ENCODE measurements at regions not wholly inside any gene's neighbourhood (a gene's known extent, or its start where the extent isn't known, plus 50 kb on each side); places are given as distances from the start of the nearest gene placed in this dataset.

GRCh38 chr12:94749455-94749854 lies 99.1 kb upstream of the TMCC3 start:
- TF ChIP-seq, protein P1, sequence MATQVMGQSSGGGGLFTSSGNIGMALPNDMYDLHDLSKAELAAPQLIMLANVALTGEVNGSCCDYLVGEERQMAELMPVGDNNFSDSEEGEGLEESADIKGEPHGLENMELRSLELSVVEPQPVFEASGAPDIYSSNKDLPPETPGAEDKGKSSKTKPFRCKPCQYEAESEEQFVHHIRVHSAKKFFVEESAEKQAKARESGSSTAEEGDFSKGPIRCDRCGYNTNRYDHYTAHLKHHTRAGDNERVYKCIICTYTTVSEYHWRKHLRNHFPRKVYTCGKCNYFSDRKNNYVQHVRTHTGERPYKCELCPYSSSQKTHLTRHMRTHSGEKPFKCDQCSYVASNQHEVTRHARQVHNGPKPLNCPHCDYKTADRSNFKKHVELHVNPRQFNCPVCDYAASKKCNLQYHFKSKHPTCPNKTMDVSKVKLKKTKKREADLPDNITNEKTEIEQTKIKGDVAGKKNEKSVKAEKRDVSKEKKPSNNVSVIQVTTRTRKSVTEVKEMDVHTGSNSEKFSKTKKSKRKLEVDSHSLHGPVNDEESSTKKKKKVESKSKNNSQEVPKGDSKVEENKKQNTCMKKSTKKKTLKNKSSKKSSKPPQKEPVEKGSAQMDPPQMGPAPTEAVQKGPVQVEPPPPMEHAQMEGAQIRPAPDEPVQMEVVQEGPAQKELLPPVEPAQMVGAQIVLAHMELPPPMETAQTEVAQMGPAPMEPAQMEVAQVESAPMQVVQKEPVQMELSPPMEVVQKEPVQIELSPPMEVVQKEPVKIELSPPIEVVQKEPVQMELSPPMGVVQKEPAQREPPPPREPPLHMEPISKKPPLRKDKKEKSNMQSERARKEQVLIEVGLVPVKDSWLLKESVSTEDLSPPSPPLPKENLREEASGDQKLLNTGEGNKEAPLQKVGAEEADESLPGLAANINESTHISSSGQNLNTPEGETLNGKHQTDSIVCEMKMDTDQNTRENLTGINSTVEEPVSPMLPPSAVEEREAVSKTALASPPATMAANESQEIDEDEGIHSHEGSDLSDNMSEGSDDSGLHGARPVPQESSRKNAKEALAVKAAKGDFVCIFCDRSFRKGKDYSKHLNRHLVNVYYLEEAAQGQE (IDR thresholded peaks at IDR 0.05; ENCODE audit: insufficient read depth in 1 of 2, low read depth in 2 of 2, low read length in 2 of 2), result no peak
- TF ChIP-seq TAF1 (IDR thresholded peaks at IDR 0.05; ENCODE audit: borderline replicate concordance, insufficient read depth, low read length), result no peak
- TF ChIP-seq POLR2AphosphoS5 (IDR thresholded peaks at IDR 0.05; ENCODE audit: low read depth, low read length), result no peak
- TF ChIP-seq SIN3A (IDR thresholded peaks at IDR 0.05; ENCODE audit: borderline replicate concordance, insufficient read depth, low read length), result no peak
- no peak for TF ChIP-seq FOXP2 (optimal IDR thresholded peaks at IDR 0.05; ENCODE audit: borderline replicate concordance, extremely low read depth, extremely low read length, insufficient read depth)

DNA sequence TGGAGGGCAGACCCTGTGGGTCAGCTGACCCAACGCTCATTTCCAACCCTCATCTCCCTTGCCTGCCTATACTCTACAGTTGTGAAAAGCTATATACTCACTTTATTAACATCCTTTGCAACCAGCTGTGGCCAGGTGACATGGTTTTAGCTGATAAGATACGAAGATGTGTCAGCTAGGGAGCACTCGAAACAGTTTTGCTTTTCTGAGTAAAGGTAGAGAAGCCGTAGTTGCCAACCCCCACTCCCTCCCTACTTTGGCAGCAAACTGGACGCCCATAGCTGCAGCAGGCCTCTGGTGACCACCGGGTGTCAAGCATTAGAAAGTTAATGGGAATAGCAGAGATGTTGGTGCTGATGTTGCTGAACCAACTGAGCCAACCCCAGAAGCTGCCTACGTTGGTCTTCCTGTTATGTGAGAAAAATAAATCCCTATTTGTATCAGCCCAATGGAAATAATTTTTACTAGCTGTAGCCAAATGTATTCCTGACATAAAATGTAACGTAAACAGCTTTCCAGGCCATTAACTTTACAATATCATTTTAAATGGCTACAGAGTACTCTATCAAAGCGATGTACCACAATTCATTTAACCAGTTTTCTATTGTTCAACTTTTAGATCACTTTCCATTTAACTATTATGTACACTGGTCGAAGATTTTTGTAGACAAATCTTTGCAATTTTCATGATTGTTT lies 98.5 kb upstream of the TMCC3 start:
- no peak for TF ChIP-seq FOXP2 (optimal IDR thresholded peaks at IDR 0.05; ENCODE audit: borderline replicate concordance, extremely low read depth, extremely low read length, insufficient read depth)
- TF ChIP-seq SIN3A (IDR thresholded peaks at IDR 0.05; ENCODE audit: borderline replicate concordance, insufficient read depth, low read length), result no peak
- TF ChIP-seq, protein P1 (IDR thresholded peaks at IDR 0.05; ENCODE audit: insufficient read depth in 1 of 2, low read depth in 2 of 2, low read length in 2 of 2), result no peak
- TF ChIP-seq POLR2AphosphoS5 (IDR thresholded peaks at IDR 0.05; ENCODE audit: low read depth, low read length), result no peak
- TF ChIP-seq TAF1 (IDR thresholded peaks at IDR 0.05; ENCODE audit: borderline replicate concordance, insufficient read depth, low read length), result no peak

DNA sequence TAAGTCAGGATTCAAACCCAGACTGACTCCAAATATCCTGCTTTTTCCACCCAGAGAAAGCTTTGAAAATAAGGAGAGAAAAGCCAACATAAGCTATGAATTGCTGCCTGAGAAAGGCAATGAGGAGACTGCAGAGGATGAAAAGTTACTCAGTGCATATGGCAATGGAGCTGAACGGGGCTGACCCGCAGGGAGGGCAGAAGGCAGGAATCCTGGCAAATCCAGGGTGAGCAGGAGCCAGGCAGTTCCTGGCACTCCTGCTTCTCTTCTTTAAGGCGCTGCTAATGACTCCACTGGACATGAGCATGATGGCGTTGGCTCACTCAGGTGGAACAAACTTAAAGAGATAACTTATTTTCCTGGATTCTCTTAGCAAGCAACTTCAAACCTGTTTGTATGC lies 95.2 kb upstream of the TMCC3 start:
- no peak for TF ChIP-seq POLR2AphosphoS5 (IDR thresholded peaks at IDR 0.05; ENCODE audit: low read depth, low read length)
- no peak for TF ChIP-seq TAF1 (IDR thresholded peaks at IDR 0.05; ENCODE audit: borderline replicate concordance, insufficient read depth, low read length)
- no peak for TF ChIP-seq FOXP2 (optimal IDR thresholded peaks at IDR 0.05; ENCODE audit: borderline replicate concordance, extremely low read depth, extremely low read length, insufficient read depth)
- TF ChIP-seq SIN3A (IDR thresholded peaks at IDR 0.05; ENCODE audit: borderline replicate concordance, insufficient read depth, low read length), result no peak
- TF ChIP-seq, protein P1 (IDR thresholded peaks at IDR 0.05; ENCODE audit: insufficient read depth in 1 of 2, low read depth in 2 of 2, low read length in 2 of 2), result no peak

DNA sequence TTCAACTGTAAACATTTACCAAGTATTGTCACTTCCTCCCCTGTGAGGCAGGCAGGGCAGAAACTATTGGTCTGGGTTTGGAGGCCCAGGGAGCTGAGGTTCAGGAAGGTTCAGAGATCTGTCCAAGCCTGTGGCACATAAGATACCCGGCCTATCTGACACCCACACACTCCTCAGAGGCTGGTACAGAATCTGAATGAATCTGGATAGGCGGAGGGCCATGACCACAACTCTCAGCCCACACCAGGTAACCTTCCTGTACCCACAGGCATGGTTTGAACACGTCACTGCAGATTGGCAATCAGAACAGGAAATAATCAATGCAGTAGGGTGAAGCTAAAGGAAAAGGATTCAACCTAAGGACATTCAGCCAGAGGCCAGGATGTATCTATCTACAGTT lies 92.8 kb upstream of the TMCC3 start:
- TF ChIP-seq FOXP2 (optimal IDR thresholded peaks at IDR 0.05; ENCODE audit: borderline replicate concordance, extremely low read depth, extremely low read length, insufficient read depth) (no peak), POLR2AphosphoS5 (IDR thresholded peaks at IDR 0.05; ENCODE audit: low read depth, low read length) (no peak), TAF1 (IDR thresholded peaks at IDR 0.05; ENCODE audit: borderline replicate concordance, insufficient read depth, low read length) (no peak), SIN3A (IDR thresholded peaks at IDR 0.05; ENCODE audit: borderline replicate concordance, insufficient read depth, low read length) (no peak)
- TF ChIP-seq, protein P1 (IDR thresholded peaks at IDR 0.05; ENCODE audit: insufficient read depth in 1 of 2, low read depth in 2 of 2, low read length in 2 of 2), result no peak

Data from PFSK-1 (cell line).